ENCODE measurements at regions not wholly inside any gene's neighbourhood (a gene's known extent, or its start where the extent isn't known, plus 50 kb on each side); places are given as distances from the start of the nearest gene placed in this dataset.
"Not testable (repeated sequence)": the region's sequence is repeated elsewhere in the genome, so short reads cannot be mapped to it uniquely, and the experiment has no call there.

GRCh38 chr19:28553764-28554163 lies 659.2 kb downstream of the UQCRFS1 start:
- DNase-seq (ENCODE audit: low spot score): no peak
- Mint-ChIP-seq H3K4me3 (ENCODE audit: low read depth) (no peak overlapping the region), H3K4me1 (ENCODE audit: low read depth) (peaks cover 5% of the 10 kb centered on the region), H3K36me3 (ENCODE audit: low read depth) (no peaks in the 10 kb centered on the region), H3K9me3 (peaks cover 9% of the 10 kb centered on the region), H3K27me3 (ENCODE audit: low read depth) (no peaks in the 10 kb centered on the region), H3K27ac (no peak overlapping the region)
- intact Hi-C loops (cut with micrococcal nuclease): no loop called here

GRCh38 chr19:28553005-28553404 lies 659.9 kb downstream of the UQCRFS1 start:
- Mint-ChIP-seq H3K27ac (no peak overlapping the region), H3K4me3 (ENCODE audit: low read depth) (no peak overlapping the region), H3K27me3 (ENCODE audit: low read depth) (no peaks in the 10 kb centered on the region), H3K9me3 (peaks cover 9% of the 10 kb centered on the region), H3K36me3 (ENCODE audit: low read depth) (no peaks in the 10 kb centered on the region), H3K4me1 (ENCODE audit: low read depth) (peaks cover 5% of the 10 kb centered on the region)
- DNase-seq (ENCODE audit: low spot score): no peak
- intact Hi-C loops (cut with micrococcal nuclease): no loop called here

GRCh38 chr19:28549680-28550277 lies 663.2 kb downstream of the UQCRFS1 start:
- H3K36me3 Mint-ChIP-seq (ENCODE audit: low read depth): no peaks in the 10 kb centered on the region
- peaks cover 5% of the 10 kb centered on the region for H3K4me1 Mint-ChIP-seq (ENCODE audit: low read depth)
- peaks cover 9% of the 10 kb centered on the region for H3K9me3 Mint-ChIP-seq
- intact Hi-C loops (cut with micrococcal nuclease): no loop called here
- no peak for DNase-seq (ENCODE audit: low spot score)
- no peaks in the 10 kb centered on the region for H3K27me3 Mint-ChIP-seq (ENCODE audit: low read depth)
- no peak overlapping the region for H3K27ac Mint-ChIP-seq
- no peak overlapping the region for H3K4me3 Mint-ChIP-seq (ENCODE audit: low read depth)

- intact Hi-C loops (cut with micrococcal nuclease): no loop called here
- Mint-ChIP-seq H3K27me3 (ENCODE audit: low read depth) (no peaks in the 10 kb centered on the region), H3K27ac (no peak overlapping the region), H3K4me3 (ENCODE audit: low read depth) (no peak overlapping the region), H3K36me3 (ENCODE audit: low read depth) (no peaks in the 10 kb centered on the region), H3K4me1 (ENCODE audit: low read depth) (no peaks in the 10 kb centered on the region), H3K9me3 (no peaks in the 10 kb centered on the region)
- no peak for DNase-seq (ENCODE audit: low spot score)
These were observed 666.7 kb downstream of the UQCRFS1 start for GRCh38 chr19:28546148-28546685.

GRCh38 chr19:28545397-28545796 lies 667.6 kb downstream of the UQCRFS1 start:
- H3K36me3 Mint-ChIP-seq (ENCODE audit: low read depth); H3K27ac Mint-ChIP-seq; H3K9me3 Mint-ChIP-seq; H3K27me3 Mint-ChIP-seq (ENCODE audit: low read depth); DNase-seq (ENCODE audit: low spot score); H3K4me3 Mint-ChIP-seq (ENCODE audit: low read depth); H3K4me1 Mint-ChIP-seq (ENCODE audit: low read depth); intact Hi-C loops (cut with micrococcal nuclease): not testable (repeated sequence)

GRCh38 chr19:28544451-28545261 lies 668.3 kb downstream of the UQCRFS1 start:
- intact Hi-C loops (cut with micrococcal nuclease): no loop called here
- Mint-ChIP-seq H3K4me3 (ENCODE audit: low read depth) (no peak overlapping the region), H3K36me3 (ENCODE audit: low read depth) (no peaks in the 10 kb centered on the region), H3K27ac (no peak overlapping the region), H3K4me1 (ENCODE audit: low read depth) (no peaks in the 10 kb centered on the region), H3K27me3 (ENCODE audit: low read depth) (no peaks in the 10 kb centered on the region), H3K9me3 (no peaks in the 10 kb centered on the region)
- DNase-seq (ENCODE audit: low spot score): no peak

- H3K27ac Mint-ChIP-seq: no peak overlapping the region
- no peaks in the 10 kb centered on the region for H3K36me3 Mint-ChIP-seq (ENCODE audit: low read depth)
- no peak for DNase-seq (ENCODE audit: low spot score)
- H3K27me3 Mint-ChIP-seq (ENCODE audit: low read depth): no peaks in the 10 kb centered on the region
- no peaks in the 10 kb centered on the region for H3K9me3 Mint-ChIP-seq
- intact Hi-C loops (cut with micrococcal nuclease): no loop called here
- H3K4me1 Mint-ChIP-seq (ENCODE audit: low read depth): no peaks in the 10 kb centered on the region
- no peak overlapping the region for H3K4me3 Mint-ChIP-seq (ENCODE audit: low read depth)
These were observed 669.6 kb downstream of the UQCRFS1 start for GRCh38 chr19:28543244-28543776.

GRCh38 chr19:28542394-28543243 lies 670.3 kb downstream of the UQCRFS1 start:
- Mint-ChIP-seq H3K4me1 (ENCODE audit: low read depth) (no peaks in the 10 kb centered on the region), H3K36me3 (ENCODE audit: low read depth) (no peaks in the 10 kb centered on the region), H3K4me3 (ENCODE audit: low read depth) (no peak overlapping the region), H3K27ac (no peak overlapping the region), H3K9me3 (peaks cover 7% of the 10 kb centered on the region), H3K27me3 (ENCODE audit: low read depth) (no peaks in the 10 kb centered on the region)
- intact Hi-C loops (cut with micrococcal nuclease): no loop called here
- no peak for DNase-seq (ENCODE audit: low spot score)

- no peaks in the 10 kb centered on the region for H3K4me1 Mint-ChIP-seq (ENCODE audit: low read depth)
- no peak overlapping the region for H3K27ac Mint-ChIP-seq
- DNase-seq (ENCODE audit: low spot score): no peak
- no peak overlapping the region for H3K4me3 Mint-ChIP-seq (ENCODE audit: low read depth)
- H3K36me3 Mint-ChIP-seq (ENCODE audit: low read depth): no peaks in the 10 kb centered on the region
- intact Hi-C loops (cut with micrococcal nuclease): no loop called here
- H3K27me3 Mint-ChIP-seq (ENCODE audit: low read depth): no peaks in the 10 kb centered on the region
- peaks cover 7% of the 10 kb centered on the region for H3K9me3 Mint-ChIP-seq
These were observed 671.2 kb downstream of the UQCRFS1 start for GRCh38 chr19:28541602-28542393.

GRCh38 chr19:28541029-28541428 lies 671.9 kb downstream of the UQCRFS1 start:
- H3K4me1 Mint-ChIP-seq (ENCODE audit: low read depth): no peaks in the 10 kb centered on the region
- no peak overlapping the region for H3K27ac Mint-ChIP-seq
- intact Hi-C loops (cut with micrococcal nuclease): no loop called here
- no peak overlapping the region for H3K4me3 Mint-ChIP-seq (ENCODE audit: low read depth)
- H3K27me3 Mint-ChIP-seq (ENCODE audit: low read depth): no peaks in the 10 kb centered on the region
- no peak for DNase-seq (ENCODE audit: low spot score)
- no peaks in the 10 kb centered on the region for H3K36me3 Mint-ChIP-seq (ENCODE audit: low read depth)
- H3K9me3 Mint-ChIP-seq: peaks cover 7% of the 10 kb centered on the region

- H3K36me3 Mint-ChIP-seq (ENCODE audit: low read depth); H3K4me3 Mint-ChIP-seq (ENCODE audit: low read depth); H3K4me1 Mint-ChIP-seq (ENCODE audit: low read depth); H3K9me3 Mint-ChIP-seq; intact Hi-C loops (cut with micrococcal nuclease); H3K27ac Mint-ChIP-seq; DNase-seq (ENCODE audit: low spot score); H3K27me3 Mint-ChIP-seq (ENCODE audit: low read depth): not testable (repeated sequence)
These were observed 672.6 kb downstream of the UQCRFS1 start for GRCh38 chr19:28540385-28540784.

- H3K27me3 Mint-ChIP-seq (ENCODE audit: low read depth): no peaks in the 10 kb centered on the region
- intact Hi-C loops (cut with micrococcal nuclease): no loop called here
- no peaks in the 10 kb centered on the region for H3K36me3 Mint-ChIP-seq (ENCODE audit: low read depth)
These were observed 673.2 kb downstream of the UQCRFS1 start for GRCh38 chr19:28539759-28540158.

More at GRCh38 chr19:28539759-28540158, 673.2 kb downstream of the UQCRFS1 start:
- Mint-ChIP-seq H3K4me1 (ENCODE audit: low read depth) (no peaks in the 10 kb centered on the region), H3K4me3 (ENCODE audit: low read depth) (no peak overlapping the region), H3K9me3 (peaks cover 7% of the 10 kb centered on the region), H3K27ac (no peak overlapping the region)
- no peak for DNase-seq (ENCODE audit: low spot score)
